Right lobe of liver (tissue), 6 donors: ENCODE measurements at regions not wholly inside any gene's neighbourhood (a gene's known extent, or its start where the extent isn't known, plus 50 kb on each side); places are given as distances from the start of the nearest gene placed in this dataset.

ENCODE experiments used
- ATAC-seq, 4 donors: fragments of 200-7000 bp; cut with Tn5 transposase; one replicate each; pipeline ENCODE4 v1.9.1; 2020; ENCODE audit warnings: mild to moderate bottlenecking in 4 of 4, moderate library complexity in 4 of 4
- DNase-seq, 3 donors: peaks; one replicate each; pipeline ENCODE4 v3.0.0-alpha.2; 2020
- H3K27ac ChIP-seq, 3 donors: fragments of 200-600 bp; one replicate each; pipeline ENCODE4 v1.8.0; 2022
- H3K27me3 ChIP-seq, 2 donors: fragments of 200-600 bp; one replicate each; pipeline ENCODE4 v1.8.0; 2022
- H3K36me3 ChIP-seq, 4 donors: fragments of 200-600 bp; sonication (generic) in 1 of 4; one replicate each; pipeline versions ENCODE4 v1.5.1 to v1.8.0; 2017 to 2022; ENCODE audit warnings: control low read depth in 1 of 4
- H3K4me1 ChIP-seq, 4 donors: fragments of 200-600 bp; sonication (generic) in 1 of 4; one replicate each; pipeline versions ENCODE4 v1.5.1 to v1.8.0; 2017 to 2022; ENCODE audit warnings: control low read depth in 1 of 4
- H3K4me3 ChIP-seq, 3 donors: fragments of 200-600 bp; one replicate each; pipeline ENCODE4 v1.8.0; 2022
- H3K9me3 ChIP-seq, 4 donors: fragments of 200-600 bp; sonication (generic) in 1 of 4; one replicate each; pipeline versions ENCODE4 v1.5.1 to v1.8.0; 2017 to 2022; ENCODE audit warnings: control low read depth in 1 of 4
- POLR2A ChIP-seq: fragments of 450-650 bp; IDR thresholded peaks from one replicate; pipeline ENCODE4 v1.6.1; 2017; ENCODE audit warnings: antibody characterized with exemption, mild to moderate bottlenecking
- WGBS: methylation state at CpG from one replicate; pipeline ENCODE4 v1.1.6; 2018; ENCODE audit warnings: low coverage, low lambda C conversion rate; ENCODE audit not compliant: insufficient coverage; ENCODE audit errors: missing lambda C conversion rate; 5-methylcytosine and 5-hydroxymethylcytosine counted together
- intact Hi-C, 2 donors: fragments of 100-400 bp; cut with DNase I; formaldehyde crosslinking; loops; one replicate each; pipeline versions ENCODE4 v1.11.2 to v1.14.1; 2022
- TF ChIP-seq, protein P1 (sequence below), 4 donors: fragments of 200-600 bp in 3 of 4; fragments of 450-650 bp in 1 of 4; IDR thresholded peaks; one replicate each; pipeline versions ENCODE4 v1.5.1 to v1.8.0; 2016 to 2022; ENCODE audit warnings: antibody characterized with exemption in 4 of 4, mild to moderate bottlenecking in 2 of 4
- donor health status: DM: no; HTN: yes; CAD: no.
- donor health status: DM: no; HTN: no; CAD: no.
- donor health status: DM: no; HTN: no; CAD: no.
- donor health status: DM: no; HTN: yes; CAD: no.
- donor health status: DM: no; HTN: yes; CAD: no.

DNA sequence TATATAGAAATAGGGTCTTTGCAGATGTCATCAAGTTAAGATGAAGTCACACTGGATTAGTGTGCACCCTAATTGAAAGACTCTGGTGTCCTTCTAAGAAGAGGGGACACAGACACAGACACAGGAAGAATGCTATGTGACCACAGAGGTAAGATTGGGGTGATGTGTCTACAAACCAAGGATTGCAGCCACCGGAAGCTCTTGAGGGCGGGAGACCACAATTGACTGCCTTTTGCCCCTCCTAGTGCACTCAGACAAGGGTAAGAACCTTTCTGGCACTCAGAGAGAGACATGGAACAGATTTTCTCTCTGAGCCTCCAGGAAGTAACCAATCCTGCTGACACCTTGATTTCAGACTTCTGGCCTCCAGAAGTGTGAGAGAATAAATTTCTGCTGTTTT is 51.2 kb upstream of the ARAP3 start:
- WGBS = no CpG with 5 or more reads among the region's 2 CpGs
- DNase-seq = no peak
- TF ChIP-seq, protein P1, sequence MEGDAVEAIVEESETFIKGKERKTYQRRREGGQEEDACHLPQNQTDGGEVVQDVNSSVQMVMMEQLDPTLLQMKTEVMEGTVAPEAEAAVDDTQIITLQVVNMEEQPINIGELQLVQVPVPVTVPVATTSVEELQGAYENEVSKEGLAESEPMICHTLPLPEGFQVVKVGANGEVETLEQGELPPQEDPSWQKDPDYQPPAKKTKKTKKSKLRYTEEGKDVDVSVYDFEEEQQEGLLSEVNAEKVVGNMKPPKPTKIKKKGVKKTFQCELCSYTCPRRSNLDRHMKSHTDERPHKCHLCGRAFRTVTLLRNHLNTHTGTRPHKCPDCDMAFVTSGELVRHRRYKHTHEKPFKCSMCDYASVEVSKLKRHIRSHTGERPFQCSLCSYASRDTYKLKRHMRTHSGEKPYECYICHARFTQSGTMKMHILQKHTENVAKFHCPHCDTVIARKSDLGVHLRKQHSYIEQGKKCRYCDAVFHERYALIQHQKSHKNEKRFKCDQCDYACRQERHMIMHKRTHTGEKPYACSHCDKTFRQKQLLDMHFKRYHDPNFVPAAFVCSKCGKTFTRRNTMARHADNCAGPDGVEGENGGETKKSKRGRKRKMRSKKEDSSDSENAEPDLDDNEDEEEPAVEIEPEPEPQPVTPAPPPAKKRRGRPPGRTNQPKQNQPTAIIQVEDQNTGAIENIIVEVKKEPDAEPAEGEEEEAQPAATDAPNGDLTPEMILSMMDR (IDR thresholded peaks at IDR 0.05) = no peak
- no peak for TF ChIP-seq POLR2A

DNA sequence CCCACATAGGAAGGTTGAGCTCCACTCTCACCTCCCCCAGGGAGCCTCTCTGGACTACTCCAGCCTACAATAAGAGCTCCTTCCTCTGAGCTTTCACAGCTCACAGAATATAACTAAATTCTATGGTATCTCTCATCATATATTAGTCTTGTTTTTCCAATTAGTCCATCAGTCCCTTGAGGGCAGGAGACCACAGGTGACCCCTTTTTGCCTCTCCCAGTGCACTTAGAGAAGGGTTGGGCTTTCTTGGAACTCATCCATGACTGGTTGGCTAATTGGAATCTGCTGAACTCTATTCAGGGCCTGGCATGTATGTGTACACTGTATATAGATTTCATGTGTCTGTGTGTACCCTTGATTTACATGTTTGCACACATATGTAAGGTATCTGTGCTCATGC is 50.4 kb upstream of the ARAP3 start:
- H3K27me3 ChIP-seq = no peaks in the 10 kb centered on the region
- H3K9me3 ChIP-seq = no peaks in the 10 kb centered on the region
- TF ChIP-seq, protein P1 (IDR thresholded peaks at IDR 0.05) = no peak
- no peak for TF ChIP-seq POLR2A
- no peaks in the 10 kb centered on the region for H3K36me3 ChIP-seq
- no peak overlapping the region for H3K4me3 ChIP-seq
- ATAC-seq (no peak), DNase-seq (no peak)
- H3K4me1 ChIP-seq = no peaks in the 10 kb centered on the region
- intact Hi-C loops = no loop called here
- no peak overlapping the region for H3K27ac ChIP-seq

More for the DNA sequence above, 51.2 kb upstream of the ARAP3 start:
- Histone ChIP-seq H3K36me3 (no peaks in the 10 kb centered on the region), H3K9me3 (no peaks in the 10 kb centered on the region), H3K4me1 (no peaks in the 10 kb centered on the region), H3K27me3 (no peaks in the 10 kb centered on the region), H3K4me3 (no peak overlapping the region), H3K27ac (no peak overlapping the region)
- intact Hi-C loops = no loop called here
- ATAC-seq = no peak
